Pancreas (tissue), 10 donors: ENCODE measurements at regions not wholly inside any gene's neighbourhood (a gene's known extent, or its start where the extent isn't known, plus 50 kb on each side); places are given as distances from the start of the nearest gene placed in this dataset.

Source experiments
- ATAC-seq, 4 donors: fragments of 200-7000 bp; cut with Tn5 transposase; one replicate each; pipeline versions ENCODE4 v1.8.0 to v1.9.1; 2020; ENCODE audit warnings: mild to moderate bottlenecking in 4 of 4, moderate library complexity in 4 of 4
- DNase-seq, 6 donors: peaks; one replicate each; pipeline ENCODE4 v3.0.0-alpha.2; 2020
- FAIRE-seq: peaks from 2 replicates; lab custom pipeline; 2012; peaks lifted over from hg19 to GRCh38; lab: Jason Lieb, UNC
- H3K27ac ChIP-seq, 4 donors: fragments of 200-600 bp; sonication (generic); 1 replicate in 3 of 4; 2 replicates in 1 of 4; pipeline versions ENCODE4 v1.5.0 to v1.8.0; 2020
- H3K27me3 ChIP-seq, 4 donors: fragments of 200-600 bp; one replicate each; pipeline ENCODE4 v1.8.0; 2021
- H3K36me3 ChIP-seq, 3 donors: fragments of 200-600 bp; sonication (generic) in 1 of 3; one replicate each; pipeline versions ENCODE4 v1.5.0 to v1.8.0; 2020 to 2021
- H3K4me1 ChIP-seq, 3 donors: fragments of 200-600 bp; one replicate each; pipeline ENCODE4 v1.8.0; 2021
- H3K4me3 ChIP-seq, 4 donors: fragments of 200-600 bp; sonication (generic) in 2 of 4; one replicate each; pipeline versions ENCODE4 v1.5.0 to v1.8.0; 2020 to 2021
- H3K9me3 ChIP-seq, 4 donors: fragments of 200-600 bp; one replicate each; pipeline ENCODE4 v1.8.0; 2021
- WGBS, 2 donors: extraction: QIAGEN DNeasy Blood & Tissue Kit; methylation state at CpG; one replicate each; pipeline ENCODE4 v1.1.7; 2013; 5-methylcytosine and 5-hydroxymethylcytosine counted together
- intact Hi-C, 3 donors: fragments of 100-400 bp; cut with DNase I; formaldehyde crosslinking; loops; one replicate each; pipeline versions ENCODE4 v1.11.1 to v1.14.2; 2022
- TF ChIP-seq, protein P1 (sequence below), 4 donors: fragments of 200-600 bp; sonication (generic) in 3 of 4; IDR thresholded peaks; one replicate each; pipeline versions ENCODE4 v1.5.0 to v1.8.0; 2021; ENCODE audit warnings: antibody characterized with exemption in 4 of 4
- donor health status: healthy with polysubstance abuse.
- donor health status: DM: no; HTN: no; CAD: no; lungs with moderate emphysema.
- donor health status: DM: no; HTN: no; CAD: no.
- donor health status: control.
- donor health status: control.
- donor health status: Bipolar disorder and iron deficiency.
- donor health status: DM: yes; HTN: yes; CAD: no.
- donor health status: DM: no; HTN: no; CAD: no.
- donor health status: DM: no; HTN: no; CAD: no.
- donor health status: DM: yes; HTN: yes; CAD: no.

DNA sequence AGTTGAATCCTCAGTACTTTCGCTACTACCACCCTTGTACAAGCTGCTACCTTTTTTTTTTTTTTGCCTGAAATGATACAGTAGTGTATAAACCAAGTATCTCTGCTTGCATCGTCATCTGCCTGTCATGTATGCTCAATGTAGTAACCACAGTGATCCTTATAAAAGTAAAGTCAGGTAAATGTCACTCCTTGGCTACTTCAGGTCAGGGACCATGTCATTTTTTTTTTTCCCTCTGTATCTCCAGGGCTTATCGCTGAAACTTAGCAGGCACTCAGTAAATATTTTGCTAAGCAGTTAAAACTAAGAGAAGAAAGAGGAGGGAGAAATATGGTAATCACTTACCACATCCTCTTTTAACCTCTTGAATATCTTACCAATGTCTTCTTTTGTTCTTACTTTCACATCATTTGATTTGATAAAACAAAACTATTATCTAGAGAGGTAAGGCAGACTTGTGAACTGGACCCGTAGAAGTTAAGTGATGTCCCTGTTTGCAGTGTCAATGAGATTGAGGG lies 96.8 kb upstream of the KLF12 start:
- Histone ChIP-seq H3K27ac (no peak overlapping the region), H3K36me3 (no peaks in the 10 kb centered on the region), H3K4me3 (no peak overlapping the region), H3K9me3 (no peaks in the 10 kb centered on the region), H3K4me1 (no peaks in the 10 kb centered on the region), H3K27me3 (no peaks in the 10 kb centered on the region)
- WGBS, 2 donors, result 50 to 58% methylated on average over 4 of the region's 4 CpGs
- intact Hi-C loops, result no loop called here
- ATAC-seq (no peak), FAIRE-seq (no peak), DNase-seq (no peak)
- TF ChIP-seq, protein P1, sequence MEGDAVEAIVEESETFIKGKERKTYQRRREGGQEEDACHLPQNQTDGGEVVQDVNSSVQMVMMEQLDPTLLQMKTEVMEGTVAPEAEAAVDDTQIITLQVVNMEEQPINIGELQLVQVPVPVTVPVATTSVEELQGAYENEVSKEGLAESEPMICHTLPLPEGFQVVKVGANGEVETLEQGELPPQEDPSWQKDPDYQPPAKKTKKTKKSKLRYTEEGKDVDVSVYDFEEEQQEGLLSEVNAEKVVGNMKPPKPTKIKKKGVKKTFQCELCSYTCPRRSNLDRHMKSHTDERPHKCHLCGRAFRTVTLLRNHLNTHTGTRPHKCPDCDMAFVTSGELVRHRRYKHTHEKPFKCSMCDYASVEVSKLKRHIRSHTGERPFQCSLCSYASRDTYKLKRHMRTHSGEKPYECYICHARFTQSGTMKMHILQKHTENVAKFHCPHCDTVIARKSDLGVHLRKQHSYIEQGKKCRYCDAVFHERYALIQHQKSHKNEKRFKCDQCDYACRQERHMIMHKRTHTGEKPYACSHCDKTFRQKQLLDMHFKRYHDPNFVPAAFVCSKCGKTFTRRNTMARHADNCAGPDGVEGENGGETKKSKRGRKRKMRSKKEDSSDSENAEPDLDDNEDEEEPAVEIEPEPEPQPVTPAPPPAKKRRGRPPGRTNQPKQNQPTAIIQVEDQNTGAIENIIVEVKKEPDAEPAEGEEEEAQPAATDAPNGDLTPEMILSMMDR (IDR thresholded peaks at IDR 0.05), result no peak

GRCh38 chr13:74229242-74229641 lies 95.0 kb upstream of the KLF12 start:
- 47 to 55% methylated on average over 4 of the region's 4 CpGs for WGBS, 2 donors
- FAIRE-seq, result no peak

GRCh38 chr13:74227476-74228158 lies 93.4 kb upstream of the KLF12 start:
- H3K4me1 ChIP-seq, result no peaks in the 10 kb centered on the region
- intact Hi-C loops, result no loop called here
- H3K36me3 ChIP-seq, result no peaks in the 10 kb centered on the region
- FAIRE-seq (no peak), DNase-seq (no peak), ATAC-seq (no peak)
- WGBS, 2 donors, result 29 to 34% methylated on average over 6 of the region's 6 CpGs
- TF ChIP-seq, protein P1 (IDR thresholded peaks at IDR 0.05), result no peak
- no peaks in the 10 kb centered on the region for H3K9me3 ChIP-seq
- H3K27ac ChIP-seq, result no peak overlapping the region
- H3K4me3 ChIP-seq, result no peak overlapping the region
- peaks cover 0 to 3% (median 0%) of the 10 kb centered on the region in 4 donors for H3K27me3 ChIP-seq

More at GRCh38 chr13:74229242-74229641, 95.0 kb upstream of the KLF12 start:
- Histone ChIP-seq H3K4me1 (no peaks in the 10 kb centered on the region), H3K27ac (no peak overlapping the region), H3K27me3 (no peaks in the 10 kb centered on the region), H3K36me3 (no peaks in the 10 kb centered on the region), H3K4me3 (no peak overlapping the region), H3K9me3 (no peaks in the 10 kb centered on the region)
- TF ChIP-seq, protein P1 (IDR thresholded peaks at IDR 0.05), result no peak
- intact Hi-C loops, result no loop called here
- DNase-seq (no peak), ATAC-seq (no peak)

DNA sequence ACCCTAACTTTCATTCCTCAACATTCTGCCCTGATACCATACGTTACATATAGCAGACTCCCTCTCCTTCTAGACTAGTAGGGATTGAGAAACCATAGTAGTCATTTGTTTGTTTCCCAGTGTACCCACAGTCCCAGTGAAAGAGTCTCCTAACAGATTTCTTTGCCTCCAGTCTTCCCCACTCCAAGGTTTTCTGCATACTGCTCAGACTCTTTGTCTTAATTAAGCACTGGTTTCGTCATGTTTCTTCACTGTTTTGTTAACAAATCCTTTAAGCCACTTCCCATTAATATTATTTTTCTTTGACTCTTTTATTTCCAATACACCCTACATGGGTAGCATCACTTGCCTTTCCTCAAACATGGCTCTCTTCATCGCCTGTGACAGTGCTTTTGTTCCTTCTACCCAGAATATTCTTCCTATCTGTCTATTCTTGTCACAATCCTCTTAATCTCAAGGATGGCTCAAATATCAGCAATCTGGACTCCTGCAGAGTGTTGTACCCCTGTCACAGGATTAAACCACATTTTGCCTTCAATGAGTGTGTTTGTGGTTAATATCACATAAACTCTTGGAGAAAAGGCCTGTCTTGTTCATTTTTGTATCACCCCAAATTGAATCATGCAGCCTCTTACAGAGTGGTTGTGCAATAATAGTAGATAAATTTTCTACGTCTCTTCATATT lies 92.7 kb upstream of the KLF12 start:
- Histone ChIP-seq H3K27me3 (peaks cover 0 to 3% (median 0%) of the 10 kb centered on the region in 4 donors), H3K27ac (no peak overlapping the region), H3K4me3 (no peak overlapping the region), H3K4me1 (no peaks in the 10 kb centered on the region), H3K9me3 (no peaks in the 10 kb centered on the region), H3K36me3 (no peaks in the 10 kb centered on the region)
- WGBS, 2 donors, result 74% methylated on average over 4 of the region's 4 CpGs
- ATAC-seq, result no peak
- TF ChIP-seq, protein P1 (IDR thresholded peaks at IDR 0.05), result no peak
- intact Hi-C loops, result no loop called here
- DNase-seq, result no peak
- FAIRE-seq, result no peak

GRCh38 chr13:74221752-74222151 lies 87.5 kb upstream of the KLF12 start:
- WGBS, 2 donors, result 46 to 59% methylated on average over 2 of the region's 2 CpGs
- intact Hi-C loops, result no loop called here
- no peaks in the 10 kb centered on the region for H3K36me3 ChIP-seq
- FAIRE-seq (no peak), DNase-seq (no peak), ATAC-seq (no peak)
- H3K4me1 ChIP-seq, result no peaks in the 10 kb centered on the region
- H3K27ac ChIP-seq, result no peak overlapping the region
- TF ChIP-seq, protein P1 (IDR thresholded peaks at IDR 0.05), result no peak
- peaks cover 0 to 3% (median 0%) of the 10 kb centered on the region in 4 donors for H3K27me3 ChIP-seq
- H3K9me3 ChIP-seq, result no peaks in the 10 kb centered on the region
- H3K4me3 ChIP-seq, result no peak overlapping the region
